A673 (cell line): ENCODE measurements at regions not wholly inside any gene's neighbourhood (a gene's known extent, or its start where the extent isn't known, plus 50 kb on each side); places are given as distances from the start of the nearest gene placed in this dataset.
"Not testable (repeated sequence)": the region's sequence is repeated elsewhere in the genome, so short reads cannot be mapped to it uniquely, and the experiment has no call there.

Experiments used
- EZH2 ChIP-seq: fragments of 200-600 bp; sonication (generic); IDR thresholded peaks from 2 replicates; pipeline ENCODE4 v1.6.1; 2017; ENCODE audit warnings: borderline replicate concordance, low read depth, mild to moderate bottlenecking, mixed read lengths, antibody characterized with exemption, low read length; ENCODE audit not compliant: poor library complexity, severe bottlenecking
- TF ChIP-seq, protein P1 (sequence below): fragments of 300-800, 200-600 bp; sonication (generic); conservative IDR thresholded peaks from 2 replicates; pipeline ENCODE4 v1.5.1; 2017; ENCODE audit warnings: low read depth, mild to moderate bottlenecking, antibody characterized with exemption, low read length, moderate library complexity, mixed read lengths

DNA sequence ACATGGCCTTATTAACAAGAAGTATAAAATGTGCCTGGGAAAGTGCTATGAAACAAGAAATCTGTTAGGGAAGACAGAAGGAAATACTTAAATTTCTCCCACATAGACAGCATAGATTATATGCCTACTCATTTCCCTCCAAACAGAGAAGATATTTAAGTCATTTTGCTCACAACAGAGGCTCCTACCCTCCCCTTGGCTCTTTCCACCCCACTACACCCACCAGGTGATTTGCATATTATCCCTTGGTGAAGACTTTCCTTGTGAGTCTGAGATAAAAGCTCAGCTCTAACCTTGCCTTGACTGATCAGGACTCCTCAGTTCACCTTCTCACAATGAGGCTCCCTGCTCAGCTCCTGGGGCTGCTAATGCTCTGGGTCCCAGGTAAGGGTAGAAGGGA is 1245.1 kb downstream of the RPIA start:
- TF ChIP-seq, protein P1, sequence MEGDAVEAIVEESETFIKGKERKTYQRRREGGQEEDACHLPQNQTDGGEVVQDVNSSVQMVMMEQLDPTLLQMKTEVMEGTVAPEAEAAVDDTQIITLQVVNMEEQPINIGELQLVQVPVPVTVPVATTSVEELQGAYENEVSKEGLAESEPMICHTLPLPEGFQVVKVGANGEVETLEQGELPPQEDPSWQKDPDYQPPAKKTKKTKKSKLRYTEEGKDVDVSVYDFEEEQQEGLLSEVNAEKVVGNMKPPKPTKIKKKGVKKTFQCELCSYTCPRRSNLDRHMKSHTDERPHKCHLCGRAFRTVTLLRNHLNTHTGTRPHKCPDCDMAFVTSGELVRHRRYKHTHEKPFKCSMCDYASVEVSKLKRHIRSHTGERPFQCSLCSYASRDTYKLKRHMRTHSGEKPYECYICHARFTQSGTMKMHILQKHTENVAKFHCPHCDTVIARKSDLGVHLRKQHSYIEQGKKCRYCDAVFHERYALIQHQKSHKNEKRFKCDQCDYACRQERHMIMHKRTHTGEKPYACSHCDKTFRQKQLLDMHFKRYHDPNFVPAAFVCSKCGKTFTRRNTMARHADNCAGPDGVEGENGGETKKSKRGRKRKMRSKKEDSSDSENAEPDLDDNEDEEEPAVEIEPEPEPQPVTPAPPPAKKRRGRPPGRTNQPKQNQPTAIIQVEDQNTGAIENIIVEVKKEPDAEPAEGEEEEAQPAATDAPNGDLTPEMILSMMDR, result not testable (repeated sequence)
- not testable (repeated sequence) for TF ChIP-seq EZH2
